Astrocyte (in vitro differentiated cells and primary cell): ENCODE measurements at regions not wholly inside any gene's neighbourhood (a gene's known extent, or its start where the extent isn't known, plus 50 kb on each side); places are given as distances from the start of the nearest gene placed in this dataset.

Source experiments
- DNase-seq: peaks from one replicate; pipeline ENCODE4 v3.0.0-alpha.2; 2010; ENCODE audit warnings: low read depth
- FAIRE-seq: peaks from 2 replicates; lab custom pipeline; 2011; peaks lifted over from hg19 to GRCh38; lab: Jason Lieb, UNC
- H2AFZ ChIP-seq: 2 replicates; pipeline ENCODE4 v1.6.0; 2012; ENCODE audit warnings: low read depth, low read length, inconsistent platforms
- H3K27ac ChIP-seq: 2 replicates; pipeline ENCODE4 v1.5.1; 2011; ENCODE audit warnings: low read depth, low read length, inconsistent platforms
- H3K27me3 ChIP-seq: 2 replicates; pipeline ENCODE4 v1.6.0; 2011; ENCODE audit warnings: low read length, inconsistent platforms; ENCODE audit not compliant: insufficient read depth
- H3K36me3 ChIP-seq: 2 replicates; pipeline ENCODE4 v1.5.1; 2011; ENCODE audit warnings: low read length, inconsistent platforms; ENCODE audit not compliant: insufficient read depth
- H3K4me1 ChIP-seq: 2 replicates; pipeline ENCODE4 v1.5.1; 2011; ENCODE audit warnings: low read length, inconsistent platforms; ENCODE audit not compliant: insufficient read depth
- H3K4me2 ChIP-seq: 2 replicates; pipeline ENCODE4 v1.6.0; 2012; ENCODE audit warnings: low read length, inconsistent platforms
- H3K4me3 ChIP-seq: 2 replicates; pipeline ENCODE4 v1.5.1; 2011; ENCODE audit warnings: low read depth, mild to moderate bottlenecking, low read length, inconsistent platforms; ENCODE audit not compliant: insufficient read depth
- H3K79me2 ChIP-seq: 2 replicates; pipeline ENCODE4 v1.6.0; 2012; ENCODE audit warnings: mild to moderate bottlenecking, low read length, inconsistent platforms; ENCODE audit not compliant: insufficient read depth
- H3K9ac ChIP-seq: 2 replicates; pipeline ENCODE4 v1.6.0; 2012; ENCODE audit warnings: mild to moderate bottlenecking, low read length, inconsistent platforms
- H3K9me3 ChIP-seq: 2 replicates; pipeline ENCODE4 v1.5.1; 2012; ENCODE audit warnings: low read depth, mild to moderate bottlenecking, low read length, inconsistent platforms; ENCODE audit not compliant: insufficient read depth
- H4K20me1 ChIP-seq: 2 replicates; pipeline ENCODE4 v1.6.0; 2012; ENCODE audit warnings: low read length, inconsistent platforms; ENCODE audit not compliant: insufficient read depth
- H3K27ac Mint-ChIP-seq: one replicate; pipeline ENCODE4 v1.8.0; 2021; ENCODE audit warnings: mild to moderate bottlenecking, mixed read lengths; ENCODE audit not compliant: unreplicated experiment
- H3K27me3 Mint-ChIP-seq: one replicate; pipeline ENCODE4 v1.8.0; 2021; ENCODE audit warnings: low read depth, mixed read lengths; ENCODE audit not compliant: unreplicated experiment
- H3K36me3 Mint-ChIP-seq: one replicate; pipeline ENCODE4 v1.8.0; 2021; ENCODE audit warnings: low read depth, mixed read lengths; ENCODE audit not compliant: unreplicated experiment
- H3K4me1 Mint-ChIP-seq: one replicate; pipeline ENCODE4 v1.8.0; 2021; ENCODE audit warnings: low read depth, mixed read lengths; ENCODE audit not compliant: unreplicated experiment
- H3K4me3 Mint-ChIP-seq: one replicate; pipeline ENCODE4 v1.8.0; 2021; ENCODE audit warnings: mild to moderate bottlenecking, moderate library complexity, mixed read lengths; ENCODE audit not compliant: unreplicated experiment
- H3K9me3 Mint-ChIP-seq: one replicate; pipeline ENCODE4 v1.8.0; 2021; ENCODE audit warnings: mild to moderate bottlenecking, mixed read lengths; ENCODE audit not compliant: unreplicated experiment
- EZH2 ChIP-seq: IDR thresholded peaks from 2 replicates; pipeline ENCODE4 v1.6.1; 2012; ENCODE audit warnings: mild to moderate bottlenecking, low read length, inconsistent platforms; ENCODE audit not compliant: insufficient read depth
- TF ChIP-seq, protein P1 (sequence below): IDR thresholded peaks from 2 replicates; pipeline ENCODE4 v1.5.1; 2011; ENCODE audit warnings: low read depth, mild to moderate bottlenecking, inconsistent platforms, low read length, moderate library complexity; ENCODE audit not compliant: insufficient read depth

DNA sequence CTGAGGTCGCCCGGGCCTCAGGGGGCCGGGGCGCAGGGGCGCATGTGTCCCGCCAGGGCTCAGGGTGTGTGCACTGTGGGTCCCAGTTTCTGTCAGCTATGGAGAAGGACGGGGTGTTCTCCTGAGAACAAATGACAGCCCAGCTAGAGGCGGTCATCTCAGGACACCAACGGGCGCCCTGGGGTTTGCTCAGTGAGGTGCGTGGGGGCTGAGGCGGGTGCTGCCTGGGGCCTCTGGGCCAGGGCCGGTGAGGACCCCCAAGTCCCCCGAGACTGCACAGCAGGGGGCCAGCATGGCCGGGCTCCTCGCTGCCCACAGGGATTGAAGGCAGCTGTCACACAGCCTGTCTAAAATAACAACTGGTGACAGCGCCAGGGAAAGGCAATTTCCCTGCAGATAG lies 808.8 kb upstream of the SOX11 start:
- Histone ChIP-seq H3K27ac (no peak overlapping the region), H3K9me3 (no peaks in the 10 kb centered on the region), H3K9ac (no peak overlapping the region), H3K4me1 (no peaks in the 10 kb centered on the region), H3K4me3 (no peak overlapping the region), H3K79me2 (no peaks in the 10 kb centered on the region), H3K27me3 (no peaks in the 10 kb centered on the region), H2AFZ (no peak overlapping the region), H3K36me3 (no peaks in the 10 kb centered on the region), H4K20me1 (no peaks in the 10 kb centered on the region), H3K4me2 (no peak overlapping the region)
- FAIRE-seq: no peak
- H3K9me3 Mint-ChIP-seq: no peaks in the 10 kb centered on the region
- no peak for DNase-seq
- H3K27me3 Mint-ChIP-seq: no peaks in the 10 kb centered on the region
- no peaks in the 10 kb centered on the region for H3K4me1 Mint-ChIP-seq
- H3K4me3 Mint-ChIP-seq: no peak overlapping the region
- peaks cover 1% of the 10 kb centered on the region for H3K36me3 Mint-ChIP-seq
- TF ChIP-seq, protein P1, sequence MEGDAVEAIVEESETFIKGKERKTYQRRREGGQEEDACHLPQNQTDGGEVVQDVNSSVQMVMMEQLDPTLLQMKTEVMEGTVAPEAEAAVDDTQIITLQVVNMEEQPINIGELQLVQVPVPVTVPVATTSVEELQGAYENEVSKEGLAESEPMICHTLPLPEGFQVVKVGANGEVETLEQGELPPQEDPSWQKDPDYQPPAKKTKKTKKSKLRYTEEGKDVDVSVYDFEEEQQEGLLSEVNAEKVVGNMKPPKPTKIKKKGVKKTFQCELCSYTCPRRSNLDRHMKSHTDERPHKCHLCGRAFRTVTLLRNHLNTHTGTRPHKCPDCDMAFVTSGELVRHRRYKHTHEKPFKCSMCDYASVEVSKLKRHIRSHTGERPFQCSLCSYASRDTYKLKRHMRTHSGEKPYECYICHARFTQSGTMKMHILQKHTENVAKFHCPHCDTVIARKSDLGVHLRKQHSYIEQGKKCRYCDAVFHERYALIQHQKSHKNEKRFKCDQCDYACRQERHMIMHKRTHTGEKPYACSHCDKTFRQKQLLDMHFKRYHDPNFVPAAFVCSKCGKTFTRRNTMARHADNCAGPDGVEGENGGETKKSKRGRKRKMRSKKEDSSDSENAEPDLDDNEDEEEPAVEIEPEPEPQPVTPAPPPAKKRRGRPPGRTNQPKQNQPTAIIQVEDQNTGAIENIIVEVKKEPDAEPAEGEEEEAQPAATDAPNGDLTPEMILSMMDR: no peak
- no peak for TF ChIP-seq EZH2
- H3K27ac Mint-ChIP-seq: no peak overlapping the region

GRCh38 chr2:4884117-4884571 lies 808.0 kb upstream of the SOX11 start:
- no peaks in the 10 kb centered on the region for H3K9me3 Mint-ChIP-seq
- no peaks in the 10 kb centered on the region for H3K4me1 Mint-ChIP-seq
- Histone ChIP-seq H3K4me3 (no peak overlapping the region), H3K27me3 (no peaks in the 10 kb centered on the region), H3K4me1 (no peaks in the 10 kb centered on the region), H3K9ac (no peak overlapping the region), H4K20me1 (no peaks in the 10 kb centered on the region), H3K79me2 (no peaks in the 10 kb centered on the region), H2AFZ (no peak overlapping the region), H3K9me3 (no peaks in the 10 kb centered on the region), H3K4me2 (no peak overlapping the region), H3K27ac (no peak overlapping the region), H3K36me3 (no peaks in the 10 kb centered on the region)
- DNase-seq: no peak
- peaks cover 1% of the 10 kb centered on the region for H3K36me3 Mint-ChIP-seq
- no peak for TF ChIP-seq EZH2
- TF ChIP-seq, protein P1: no peak
- no peak overlapping the region for H3K27ac Mint-ChIP-seq
- H3K27me3 Mint-ChIP-seq: no peaks in the 10 kb centered on the region
- no peak for FAIRE-seq
- H3K4me3 Mint-ChIP-seq: no peak overlapping the region

DNA sequence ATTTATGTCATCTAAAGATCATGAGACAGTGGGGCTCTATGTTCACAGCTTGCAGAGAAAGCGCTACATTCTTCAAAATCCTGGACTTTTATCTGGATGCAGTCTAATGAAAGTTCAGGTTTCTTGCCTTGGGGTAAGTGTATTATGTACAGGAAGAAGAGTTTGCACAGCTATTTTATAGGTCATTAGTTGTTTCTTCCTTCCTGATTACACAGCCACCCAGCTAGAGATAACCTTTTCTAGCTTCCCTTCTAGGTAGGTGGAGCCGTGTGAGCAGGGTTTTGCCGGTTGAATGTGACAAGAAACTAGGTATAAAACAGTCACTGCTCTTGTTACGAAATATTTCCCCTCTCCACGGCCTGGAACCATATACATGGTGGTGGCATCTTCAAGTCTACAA lies 800.8 kb upstream of the SOX11 start:
- FAIRE-seq (no peak), DNase-seq (no peak)
- no peaks in the 10 kb centered on the region for H3K9me3 ChIP-seq
- no peak overlapping the region for H2AFZ ChIP-seq
- no peaks in the 10 kb centered on the region for H3K4me1 ChIP-seq
- no peak overlapping the region for H3K9ac ChIP-seq
- no peaks in the 10 kb centered on the region for H3K79me2 ChIP-seq
- no peaks in the 10 kb centered on the region for H3K27me3 ChIP-seq
- no peak overlapping the region for H3K4me3 ChIP-seq
- no peak overlapping the region for H3K4me2 ChIP-seq
- no peak overlapping the region for H3K27ac ChIP-seq
- H3K4me1 Mint-ChIP-seq: no peaks in the 10 kb centered on the region
- H3K36me3 ChIP-seq: no peaks in the 10 kb centered on the region
- no peak overlapping the region for H3K27ac Mint-ChIP-seq
- no peaks in the 10 kb centered on the region for H4K20me1 ChIP-seq
- H3K4me3 Mint-ChIP-seq: no peak overlapping the region
- no peak for TF ChIP-seq EZH2
- TF ChIP-seq, protein P1: no peak
- no peaks in the 10 kb centered on the region for H3K36me3 Mint-ChIP-seq
- no peaks in the 10 kb centered on the region for H3K27me3 Mint-ChIP-seq
- H3K9me3 Mint-ChIP-seq: no peaks in the 10 kb centered on the region
